AG09309 (cell line): ENCODE measurements at regions not wholly inside any gene's neighbourhood (a gene's known extent, or its start where the extent isn't known, plus 50 kb on each side); places are given as distances from the start of the nearest gene placed in this dataset.

Experiments
- DNase-seq: peaks from one replicate; pipeline ENCODE4 v3.0.0-alpha.2; 2010; ENCODE audit warnings: low read depth
- H3K4me3 ChIP-seq: 2 replicates; pipeline ENCODE4 v1.5.1; 2011; ENCODE audit warnings: mild to moderate bottlenecking, low read depth, low read length, moderate library complexity; ENCODE audit not compliant: control insufficient read depth
- TF ChIP-seq, protein P1 (sequence below): IDR thresholded peaks from 2 replicates; pipeline ENCODE4 v1.5.1; 2011; ENCODE audit warnings: mild to moderate bottlenecking, low read depth, low read length, inconsistent platforms; ENCODE audit not compliant: insufficient read depth, control insufficient read depth; ENCODE audit errors: missing control alignments

GRCh38 chr1:104671684-104672353 lies 922.1 kb downstream of the AMY1C start:
- DNase-seq = no peak
- TF ChIP-seq, protein P1, sequence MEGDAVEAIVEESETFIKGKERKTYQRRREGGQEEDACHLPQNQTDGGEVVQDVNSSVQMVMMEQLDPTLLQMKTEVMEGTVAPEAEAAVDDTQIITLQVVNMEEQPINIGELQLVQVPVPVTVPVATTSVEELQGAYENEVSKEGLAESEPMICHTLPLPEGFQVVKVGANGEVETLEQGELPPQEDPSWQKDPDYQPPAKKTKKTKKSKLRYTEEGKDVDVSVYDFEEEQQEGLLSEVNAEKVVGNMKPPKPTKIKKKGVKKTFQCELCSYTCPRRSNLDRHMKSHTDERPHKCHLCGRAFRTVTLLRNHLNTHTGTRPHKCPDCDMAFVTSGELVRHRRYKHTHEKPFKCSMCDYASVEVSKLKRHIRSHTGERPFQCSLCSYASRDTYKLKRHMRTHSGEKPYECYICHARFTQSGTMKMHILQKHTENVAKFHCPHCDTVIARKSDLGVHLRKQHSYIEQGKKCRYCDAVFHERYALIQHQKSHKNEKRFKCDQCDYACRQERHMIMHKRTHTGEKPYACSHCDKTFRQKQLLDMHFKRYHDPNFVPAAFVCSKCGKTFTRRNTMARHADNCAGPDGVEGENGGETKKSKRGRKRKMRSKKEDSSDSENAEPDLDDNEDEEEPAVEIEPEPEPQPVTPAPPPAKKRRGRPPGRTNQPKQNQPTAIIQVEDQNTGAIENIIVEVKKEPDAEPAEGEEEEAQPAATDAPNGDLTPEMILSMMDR = no peak
- H3K4me3 ChIP-seq = no peak overlapping the region

DNA sequence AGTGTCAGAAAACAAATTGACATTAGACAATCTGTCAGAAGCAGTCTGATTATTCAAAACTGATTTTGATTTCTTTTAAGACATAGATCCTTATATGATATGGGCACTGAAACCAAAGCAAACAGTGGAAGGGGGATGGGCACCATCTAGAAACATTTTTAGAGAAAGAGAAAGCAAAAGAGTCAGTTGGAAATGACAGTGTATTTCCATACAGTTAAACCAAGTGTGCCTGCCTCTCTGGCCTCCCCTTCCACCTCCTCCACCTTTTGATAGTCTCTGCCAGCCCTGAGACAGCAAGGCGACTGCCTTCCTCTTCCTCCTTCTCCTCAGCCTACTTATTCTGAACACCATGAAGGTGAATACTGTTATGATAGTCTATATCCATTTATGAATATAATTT lies 949.7 kb downstream of the AMY1C start:
- H3K4me3 ChIP-seq = no peak overlapping the region
- TF ChIP-seq, protein P1 = no peak
- DNase-seq = no peak

DNA sequence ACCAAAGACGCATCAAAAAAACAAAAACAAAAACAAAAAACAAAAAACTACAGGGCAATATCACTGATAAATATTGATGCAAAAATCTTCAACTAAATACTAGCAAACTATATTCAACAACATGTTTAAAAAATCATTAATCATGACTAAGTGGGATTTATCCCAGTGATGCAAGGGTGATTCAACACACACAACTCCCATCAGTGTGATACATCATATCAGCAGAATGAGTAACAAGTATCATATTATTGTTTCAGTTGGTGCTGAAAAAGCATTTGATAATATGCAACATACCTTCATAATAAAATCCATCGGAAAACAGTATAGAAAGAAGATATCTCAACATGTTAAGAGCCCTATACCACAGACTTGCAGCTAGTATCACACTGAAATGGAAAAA lies 953.0 kb downstream of the AMY1C start:
- TF ChIP-seq, protein P1 = no peak
- no peak overlapping the region for H3K4me3 ChIP-seq
- DNase-seq = no peak

GRCh38 chr1:104706631-104707147 lies 957.0 kb downstream of the AMY1C start:
- no peak for DNase-seq
- peak overlapping the region; percentile 33 for H3K4me3 ChIP-seq
- TF ChIP-seq, protein P1 = no peak

GRCh38 chr1:104718752-104719151 lies 969.1 kb downstream of the AMY1C start:
- no peak for DNase-seq
- TF ChIP-seq, protein P1 = no peak
- no peak overlapping the region for H3K4me3 ChIP-seq

GRCh38 chr1:104720741-104721140 lies 971.0 kb downstream of the AMY1C start:
- TF ChIP-seq, protein P1 = no peak
- no peak overlapping the region for H3K4me3 ChIP-seq
- no peak for DNase-seq

- TF ChIP-seq, protein P1 = no peak
- no peak overlapping the region for H3K4me3 ChIP-seq
- no peak for DNase-seq
Measured at GRCh38 chr1:104726917-104727316, 977.2 kb downstream of the AMY1C start.
